Suprapubic skin (tissue), 4 donors: ENCODE measurements at regions not wholly inside any gene's neighbourhood (a gene's known extent, or its start where the extent isn't known, plus 50 kb on each side); places are given as distances from the start of the nearest gene placed in this dataset.
"Not testable (repeated sequence)": the region's sequence is repeated elsewhere in the genome, so short reads cannot be mapped to it uniquely, and the experiment has no call there.

Experiments used
- DNase-seq, 2 donors: peaks; one replicate each; pipeline ENCODE4 v3.0.0-alpha.2; 2019; ENCODE audit warnings: low spot score in 2 of 2
- H3K27ac ChIP-seq: fragments of 200-600 bp; sonication (generic); one replicate; pipeline ENCODE4 v1.5.1; 2019
- H3K27me3 ChIP-seq: fragments of 200-600 bp; sonication (generic); one replicate; pipeline ENCODE4 v1.5.1; 2019
- H3K36me3 ChIP-seq: fragments of 200-600 bp; sonication (generic); one replicate; pipeline ENCODE4 v1.5.1; 2019
- H3K4me1 ChIP-seq: fragments of 200-600 bp; sonication (generic); one replicate; pipeline ENCODE4 v1.5.1; 2019
- H3K4me3 ChIP-seq: fragments of 200-600 bp; sonication (generic); one replicate; pipeline ENCODE4 v1.5.1; 2019; ENCODE audit warnings: mild to moderate bottlenecking
- H3K9me3 ChIP-seq: fragments of 200-600 bp; sonication (generic); one replicate; pipeline ENCODE4 v1.5.1; 2019
- EP300 ChIP-seq: sonication (generic); formaldehyde crosslinking; IDR thresholded peaks from one replicate; pipeline ENCODE4 v1.6.1; 2017; ENCODE audit warnings: antibody characterized with exemption
- POLR2A ChIP-seq, 2 donors: fragments of 450-650 bp; IDR thresholded peaks; one replicate each; pipeline ENCODE4 v1.6.1; 2017; ENCODE audit warnings: antibody characterized with exemption in 2 of 2, mild to moderate bottlenecking in 2 of 2, moderate library complexity in 2 of 2
- POLR2AphosphoS5 ChIP-seq, 3 donors: sonication (generic); formaldehyde crosslinking; IDR thresholded peaks; one replicate each; pipeline ENCODE4 v1.6.1; 2017; ENCODE audit warnings: antibody characterized with exemption in 3 of 3
- WGBS: methylation state at CpG from one replicate; pipeline ENCODE4 v1.1.5; 2018; 5-methylcytosine and 5-hydroxymethylcytosine counted together
- TF ChIP-seq, protein P1 (sequence below), 2 donors: fragments of 200-600 bp in 1 of 2; fragments of 450-650 bp in 1 of 2; sonication (generic) in 1 of 2; IDR thresholded peaks; one replicate each; pipeline ENCODE4 v1.5.1; 2016 to 2019; ENCODE audit warnings: antibody characterized with exemption in 2 of 2, mild to moderate bottlenecking in 1 of 2, moderate library complexity in 1 of 2

DNA sequence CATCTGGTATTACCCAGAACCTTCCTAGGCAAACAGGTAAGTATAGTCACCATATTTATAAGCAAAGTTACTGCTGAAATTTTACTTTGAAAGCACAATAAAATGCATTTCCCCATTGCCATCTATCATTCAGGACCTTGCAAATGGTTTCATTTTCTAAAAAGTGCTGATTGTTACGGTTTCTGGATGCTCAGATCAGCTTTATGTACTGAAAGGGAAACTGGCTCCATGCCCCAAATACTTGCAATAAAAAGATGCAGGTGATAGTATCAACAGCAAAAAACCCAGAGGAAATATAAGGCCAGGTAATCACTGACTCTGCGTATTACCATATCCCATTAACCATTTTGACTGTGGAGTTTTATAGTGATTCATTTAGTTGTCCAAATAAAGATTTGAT is 1150.7 kb upstream of the CRIM1 start:
- H3K9me3 ChIP-seq: no peaks in the 10 kb centered on the region
- no peak for DNase-seq
- H3K4me3 ChIP-seq: no peak overlapping the region
- H3K4me1 ChIP-seq: no peaks in the 10 kb centered on the region
- TF ChIP-seq POLR2AphosphoS5 (IDR thresholded peaks at IDR 0.05) (no peak), EP300 (no peak), POLR2A (IDR thresholded peaks at IDR 0.05) (no peak)
- TF ChIP-seq, protein P1, sequence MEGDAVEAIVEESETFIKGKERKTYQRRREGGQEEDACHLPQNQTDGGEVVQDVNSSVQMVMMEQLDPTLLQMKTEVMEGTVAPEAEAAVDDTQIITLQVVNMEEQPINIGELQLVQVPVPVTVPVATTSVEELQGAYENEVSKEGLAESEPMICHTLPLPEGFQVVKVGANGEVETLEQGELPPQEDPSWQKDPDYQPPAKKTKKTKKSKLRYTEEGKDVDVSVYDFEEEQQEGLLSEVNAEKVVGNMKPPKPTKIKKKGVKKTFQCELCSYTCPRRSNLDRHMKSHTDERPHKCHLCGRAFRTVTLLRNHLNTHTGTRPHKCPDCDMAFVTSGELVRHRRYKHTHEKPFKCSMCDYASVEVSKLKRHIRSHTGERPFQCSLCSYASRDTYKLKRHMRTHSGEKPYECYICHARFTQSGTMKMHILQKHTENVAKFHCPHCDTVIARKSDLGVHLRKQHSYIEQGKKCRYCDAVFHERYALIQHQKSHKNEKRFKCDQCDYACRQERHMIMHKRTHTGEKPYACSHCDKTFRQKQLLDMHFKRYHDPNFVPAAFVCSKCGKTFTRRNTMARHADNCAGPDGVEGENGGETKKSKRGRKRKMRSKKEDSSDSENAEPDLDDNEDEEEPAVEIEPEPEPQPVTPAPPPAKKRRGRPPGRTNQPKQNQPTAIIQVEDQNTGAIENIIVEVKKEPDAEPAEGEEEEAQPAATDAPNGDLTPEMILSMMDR (IDR thresholded peaks at IDR 0.05): no peak
- no peak overlapping the region for H3K27ac ChIP-seq
- H3K36me3 ChIP-seq: no peaks in the 10 kb centered on the region
- no peaks in the 10 kb centered on the region for H3K27me3 ChIP-seq
- 47% methylated on average over 2 of the region's 2 CpGs for WGBS

DNA sequence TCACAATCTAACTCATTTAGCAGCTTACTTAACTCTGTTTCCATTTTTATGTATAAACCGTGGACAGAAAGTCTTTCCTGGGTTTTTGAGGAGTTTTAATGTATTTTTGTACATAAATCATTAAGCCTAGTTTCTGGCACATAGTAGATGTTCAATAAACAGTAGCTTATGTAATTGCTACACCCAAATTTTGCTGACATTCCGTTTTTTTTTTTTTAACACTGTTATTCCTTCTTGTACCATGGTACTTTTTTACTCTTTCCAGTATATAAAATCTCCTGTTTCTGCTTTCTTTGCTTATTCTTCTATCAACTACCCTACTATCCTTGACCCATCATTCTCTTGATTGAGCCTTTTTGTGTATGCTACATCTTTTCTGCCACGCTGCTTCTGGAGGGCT is 1151.3 kb upstream of the CRIM1 start:
- TF ChIP-seq, protein P1 (IDR thresholded peaks at IDR 0.05): no peak
- TF ChIP-seq EP300 (no peak), POLR2AphosphoS5 (IDR thresholded peaks at IDR 0.05) (no peak), POLR2A (IDR thresholded peaks at IDR 0.05) (no peak)
- Histone ChIP-seq H3K27me3 (no peaks in the 10 kb centered on the region), H3K4me1 (no peaks in the 10 kb centered on the region), H3K9me3 (no peaks in the 10 kb centered on the region), H3K4me3 (no peak overlapping the region), H3K36me3 (no peaks in the 10 kb centered on the region), H3K27ac (no peak overlapping the region)
- WGBS: 62% methylated on average over 3 of the region's 3 CpGs
- DNase-seq: no peak

DNA sequence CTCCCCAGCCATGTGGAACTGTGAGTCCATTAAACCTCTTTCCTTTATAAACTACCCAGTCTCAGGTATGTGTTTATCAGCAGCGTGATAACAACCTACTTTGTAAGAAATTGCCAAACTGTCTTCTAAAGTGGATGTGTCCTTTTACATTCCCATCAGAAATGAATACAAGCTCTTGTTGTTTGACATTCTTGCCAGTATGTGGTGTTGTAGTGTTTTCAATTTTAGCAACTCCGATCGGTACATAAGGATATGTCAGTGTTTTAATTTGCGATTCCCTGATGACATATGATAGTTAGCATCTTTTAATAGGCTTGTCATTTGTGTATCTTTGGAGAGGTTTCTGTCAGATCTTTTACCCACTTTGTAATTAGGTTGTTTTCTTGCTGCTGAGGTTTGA is 1156.3 kb upstream of the CRIM1 start:
- no peak overlapping the region for H3K27ac ChIP-seq
- DNase-seq: no peak
- no peaks in the 10 kb centered on the region for H3K9me3 ChIP-seq
- 69% methylated on average over 4 of the region's 4 CpGs for WGBS
- no peaks in the 10 kb centered on the region for H3K4me1 ChIP-seq
- no peaks in the 10 kb centered on the region for H3K36me3 ChIP-seq
- H3K27me3 ChIP-seq: no peaks in the 10 kb centered on the region
- TF ChIP-seq POLR2AphosphoS5 (IDR thresholded peaks at IDR 0.05): no peak
- TF ChIP-seq EP300: no peak
- TF ChIP-seq, protein P1 (IDR thresholded peaks at IDR 0.05): no peak
- no peak for TF ChIP-seq POLR2A (IDR thresholded peaks at IDR 0.05)
- H3K4me3 ChIP-seq: no peak overlapping the region

DNA sequence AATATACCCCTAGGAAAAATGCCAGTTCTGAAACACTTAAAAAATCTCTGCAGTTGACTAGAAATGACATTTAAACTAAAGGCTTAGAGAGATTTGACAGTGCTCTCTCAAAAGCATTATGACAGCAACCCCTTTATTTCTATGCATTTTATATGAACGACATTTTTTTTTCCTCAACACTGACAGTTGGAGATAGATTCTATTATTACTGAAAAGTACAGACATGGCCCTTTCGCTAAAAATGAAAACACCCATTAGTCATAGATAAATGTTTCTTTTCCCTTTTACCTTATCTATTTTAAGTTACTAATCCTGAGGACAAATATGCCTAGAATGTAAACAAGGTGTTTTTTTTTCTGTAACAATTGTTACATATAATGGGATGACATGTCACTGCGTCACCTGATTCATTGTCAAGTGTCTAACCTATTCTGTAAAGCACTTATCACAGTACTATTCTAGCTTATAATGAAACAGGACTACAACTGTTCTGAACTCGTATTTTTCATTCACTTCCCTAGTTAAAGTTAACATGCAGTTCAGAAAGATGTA is 1169.6 kb upstream of the CRIM1 start:
- no peaks in the 10 kb centered on the region for H3K27me3 ChIP-seq
- no peak overlapping the region for H3K4me3 ChIP-seq
- no peaks in the 10 kb centered on the region for H3K36me3 ChIP-seq
- no peaks in the 10 kb centered on the region for H3K4me1 ChIP-seq
- WGBS: 62% methylated on average over 4 of the region's 4 CpGs
- DNase-seq: no peak
- H3K27ac ChIP-seq: no peak overlapping the region
- TF ChIP-seq POLR2AphosphoS5 (IDR thresholded peaks at IDR 0.05) (no peak), POLR2A (IDR thresholded peaks at IDR 0.05) (no peak), EP300 (no peak)
- TF ChIP-seq, protein P1 (IDR thresholded peaks at IDR 0.05): no peak
- no peaks in the 10 kb centered on the region for H3K9me3 ChIP-seq

DNA sequence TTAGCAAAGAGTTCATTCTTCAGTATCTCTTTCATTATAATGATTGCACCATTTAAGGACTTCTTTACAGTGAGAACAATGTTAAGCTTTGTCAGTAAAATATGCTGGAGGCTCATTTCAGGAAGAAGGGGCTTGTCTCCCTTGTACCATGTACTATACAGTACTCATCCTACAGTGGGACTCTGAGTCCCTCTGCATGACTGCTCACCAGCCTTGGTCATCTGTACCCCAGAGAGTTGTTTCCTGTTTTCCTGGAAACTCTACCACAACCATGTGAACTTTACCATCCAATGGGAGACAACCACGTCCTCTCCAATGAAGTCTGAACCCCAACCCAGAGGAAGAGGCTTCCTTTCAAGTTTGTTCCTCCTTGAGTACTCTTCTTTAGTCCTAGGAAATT is 1171.1 kb upstream of the CRIM1 start:
- no peaks in the 10 kb centered on the region for H3K27me3 ChIP-seq
- TF ChIP-seq EP300 (no peak), POLR2A (IDR thresholded peaks at IDR 0.05) (no peak), POLR2AphosphoS5 (IDR thresholded peaks at IDR 0.05) (no peak)
- TF ChIP-seq, protein P1 (IDR thresholded peaks at IDR 0.05): no peak
- H3K9me3 ChIP-seq: no peaks in the 10 kb centered on the region
- no peaks in the 10 kb centered on the region for H3K36me3 ChIP-seq
- 58% methylated on average over 1 of the region's 1 CpG for WGBS
- H3K4me3 ChIP-seq: no peak overlapping the region
- no peak overlapping the region for H3K27ac ChIP-seq
- no peaks in the 10 kb centered on the region for H3K4me1 ChIP-seq
- DNase-seq: no peak

DNA sequence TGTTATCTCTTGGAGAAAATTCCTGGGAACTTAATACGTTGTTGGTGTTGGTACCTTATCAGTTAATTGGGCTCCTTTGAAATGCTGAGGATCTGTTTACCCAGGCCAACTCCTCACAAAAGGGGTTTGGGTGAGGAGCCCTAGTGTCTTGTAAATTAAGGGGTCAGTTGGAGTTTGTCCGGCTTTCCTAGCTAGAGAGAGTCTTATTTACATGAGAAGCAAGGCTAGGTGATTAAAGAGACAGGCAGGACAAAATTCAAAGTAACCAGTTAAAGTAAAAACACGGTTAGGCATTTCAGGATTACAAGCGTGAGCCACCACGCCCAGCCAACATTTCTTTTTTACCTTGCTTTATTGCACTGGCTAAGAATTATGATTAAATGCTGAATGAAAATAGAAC is 1178.9 kb upstream of the CRIM1 start:
- H3K9me3 ChIP-seq, H3K36me3 ChIP-seq, H3K4me3 ChIP-seq, H3K27ac ChIP-seq, DNase-seq, H3K4me1 ChIP-seq, H3K27me3 ChIP-seq: not testable (repeated sequence)
- 50% methylated on average over 5 of the region's 5 CpGs for WGBS
